NCI-H187 treated with DMSO at 0.1 percent for 48 hours (cell line): ENCODE measurements at regions not wholly inside any gene's neighbourhood (a gene's known extent, or its start where the extent isn't known, plus 50 kb on each side); places are given as distances from the start of the nearest gene placed in this dataset.
A peak's percentile ranks its signal among the peaks of the same experiment; 100 is the strongest.

Experiments used
- DNase-seq: peaks from one replicate; lab custom pipeline; 2025; lab: John Stamatoyannopoulos, UW

DNA sequence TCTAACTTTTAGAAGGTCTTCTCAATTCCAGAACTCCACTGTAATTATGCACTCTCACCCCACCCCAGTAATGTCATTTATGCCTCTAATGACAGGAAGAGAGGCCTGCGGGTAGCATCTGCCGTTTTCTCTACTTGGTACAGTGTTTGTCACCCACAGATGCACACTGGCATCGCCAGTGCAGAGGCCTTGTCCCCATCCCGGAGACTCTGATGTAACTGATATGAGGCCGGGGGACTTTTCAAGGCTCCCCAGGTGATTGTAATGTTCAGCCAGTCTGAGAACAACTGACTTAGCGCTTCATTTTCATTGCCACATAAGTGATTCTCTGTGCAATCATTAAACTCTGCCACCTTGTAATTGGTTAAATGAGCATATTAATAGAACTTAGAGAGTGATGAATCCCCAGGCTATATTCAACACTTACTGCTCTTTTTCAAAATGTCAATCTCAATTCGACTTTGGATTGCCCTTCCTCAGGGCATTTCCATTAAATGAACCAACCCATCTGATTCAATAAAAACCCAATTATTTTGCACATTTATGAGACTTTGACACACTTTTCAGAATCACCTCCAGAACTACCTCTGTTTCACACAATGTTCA is 113.2 kb downstream of the HERPUD2 start:
- DNase-seq, result no peak

DNA sequence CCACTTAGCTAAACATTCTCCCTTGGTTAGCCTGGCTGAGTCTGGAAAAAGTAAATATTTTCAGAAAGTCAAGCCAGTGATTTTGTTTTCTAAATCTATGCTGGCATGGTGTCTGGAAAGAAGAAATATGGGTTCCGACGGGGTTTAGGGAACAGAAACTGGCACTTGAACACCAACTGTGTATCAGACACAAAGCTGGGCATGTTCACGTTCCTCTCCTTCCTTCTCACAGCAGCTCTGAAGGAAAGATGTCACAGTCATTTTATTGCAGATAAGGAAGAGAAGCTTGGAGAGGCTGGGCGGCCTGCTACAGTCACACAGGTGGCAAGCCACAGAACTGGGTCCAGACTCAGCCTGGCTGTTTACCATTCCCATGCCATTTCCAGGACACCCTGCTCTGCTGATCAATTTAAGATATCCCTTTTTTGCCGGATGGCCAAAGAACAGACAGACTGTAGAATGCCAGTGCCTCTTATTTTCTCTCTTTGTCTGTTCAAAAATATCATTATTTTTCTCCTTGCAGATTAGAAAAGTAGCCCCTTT is 118.8 kb downstream of the HERPUD2 start:
- no peak for DNase-seq

DNA sequence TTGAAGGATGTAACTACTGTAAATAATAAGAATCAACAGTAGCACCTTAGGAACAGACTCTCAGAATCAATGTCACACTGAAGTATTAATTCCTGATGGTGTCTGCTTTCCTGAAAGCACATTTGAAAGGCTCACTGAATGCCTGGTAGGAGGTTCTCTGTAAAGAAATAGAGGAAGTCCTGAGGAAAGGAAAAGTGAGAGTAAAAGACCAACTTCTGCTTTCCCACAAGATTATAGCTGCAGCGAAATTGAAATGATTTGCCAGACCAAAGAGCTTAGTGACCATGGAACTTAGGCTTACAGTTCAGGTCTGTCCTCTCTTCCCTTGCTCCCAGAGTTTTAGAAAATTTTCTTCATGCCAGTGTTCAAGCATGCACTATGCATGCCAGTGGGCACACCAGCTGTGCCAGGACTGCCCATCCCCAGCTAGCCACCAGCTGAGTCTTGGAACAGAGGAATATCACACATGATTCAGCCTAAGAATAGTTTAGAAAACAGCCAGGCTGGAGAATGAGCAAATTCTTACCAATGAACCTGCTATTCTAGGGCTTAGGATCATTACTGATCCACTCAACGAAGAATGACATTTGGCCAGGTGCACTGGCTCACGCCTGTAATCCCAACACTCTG is 123.2 kb downstream of the HERPUD2 start:
- DNase-seq, result no peak

DNA sequence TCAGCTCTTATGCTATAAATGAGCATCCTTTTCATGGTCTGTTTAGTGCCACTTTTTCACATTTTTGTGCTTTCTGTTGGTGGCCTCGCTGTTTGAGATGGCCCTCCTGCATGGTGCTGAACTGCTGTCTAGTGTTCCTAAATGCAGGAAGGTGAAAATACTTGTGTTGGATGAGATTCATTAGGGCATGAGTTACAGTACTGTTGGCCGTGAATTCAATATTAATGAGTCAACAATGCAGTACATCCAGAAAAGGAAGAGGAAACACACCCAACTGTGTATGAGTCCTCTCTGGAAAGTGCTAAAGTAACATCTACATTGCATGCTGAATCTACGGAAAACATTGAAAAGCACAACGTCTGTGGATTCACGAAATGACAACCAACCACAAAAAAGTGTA is 124.0 kb downstream of the HERPUD2 start:
- DNase-seq, result no peak

DNA sequence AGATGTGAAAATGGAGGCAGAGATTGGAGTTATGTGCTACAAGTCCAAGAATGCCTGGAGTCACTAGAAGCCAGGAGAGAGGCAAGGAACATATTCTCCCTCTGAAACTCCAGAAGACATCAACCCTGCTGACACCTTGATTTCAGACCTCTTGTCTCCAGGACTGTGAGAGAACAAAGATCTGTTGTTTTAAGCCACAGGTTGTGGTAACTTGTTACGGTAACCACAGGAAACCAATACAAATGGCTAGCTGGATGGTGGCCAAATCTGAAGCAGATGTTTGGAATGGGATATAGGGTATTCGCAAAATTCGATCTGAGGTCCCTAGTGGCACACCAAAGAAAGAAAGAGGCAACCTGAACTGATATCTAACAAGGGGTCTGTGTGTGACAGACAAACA is 129.0 kb downstream of the HERPUD2 start:
- no peak for DNase-seq

DNA sequence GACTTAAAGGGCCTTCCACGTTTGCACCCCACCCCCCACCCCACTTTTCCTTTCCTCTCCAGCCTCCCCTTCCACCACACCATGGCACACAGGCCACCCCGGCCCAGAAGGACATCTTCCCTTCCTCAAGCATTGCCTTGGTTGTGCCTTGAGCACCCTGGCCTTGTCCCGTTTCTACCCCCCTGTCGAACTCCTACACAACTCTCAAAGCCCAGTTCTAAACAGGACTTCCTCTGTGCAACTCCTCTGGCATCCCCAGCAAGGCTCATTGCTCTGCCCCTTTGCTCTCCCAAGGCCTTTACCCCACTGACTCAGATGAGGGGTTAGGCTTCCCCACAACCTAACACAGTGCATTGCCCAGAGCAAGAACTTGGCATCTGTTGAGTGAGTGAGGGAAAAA is 136.1 kb downstream of the HERPUD2 start:
- no peak for DNase-seq

DNA sequence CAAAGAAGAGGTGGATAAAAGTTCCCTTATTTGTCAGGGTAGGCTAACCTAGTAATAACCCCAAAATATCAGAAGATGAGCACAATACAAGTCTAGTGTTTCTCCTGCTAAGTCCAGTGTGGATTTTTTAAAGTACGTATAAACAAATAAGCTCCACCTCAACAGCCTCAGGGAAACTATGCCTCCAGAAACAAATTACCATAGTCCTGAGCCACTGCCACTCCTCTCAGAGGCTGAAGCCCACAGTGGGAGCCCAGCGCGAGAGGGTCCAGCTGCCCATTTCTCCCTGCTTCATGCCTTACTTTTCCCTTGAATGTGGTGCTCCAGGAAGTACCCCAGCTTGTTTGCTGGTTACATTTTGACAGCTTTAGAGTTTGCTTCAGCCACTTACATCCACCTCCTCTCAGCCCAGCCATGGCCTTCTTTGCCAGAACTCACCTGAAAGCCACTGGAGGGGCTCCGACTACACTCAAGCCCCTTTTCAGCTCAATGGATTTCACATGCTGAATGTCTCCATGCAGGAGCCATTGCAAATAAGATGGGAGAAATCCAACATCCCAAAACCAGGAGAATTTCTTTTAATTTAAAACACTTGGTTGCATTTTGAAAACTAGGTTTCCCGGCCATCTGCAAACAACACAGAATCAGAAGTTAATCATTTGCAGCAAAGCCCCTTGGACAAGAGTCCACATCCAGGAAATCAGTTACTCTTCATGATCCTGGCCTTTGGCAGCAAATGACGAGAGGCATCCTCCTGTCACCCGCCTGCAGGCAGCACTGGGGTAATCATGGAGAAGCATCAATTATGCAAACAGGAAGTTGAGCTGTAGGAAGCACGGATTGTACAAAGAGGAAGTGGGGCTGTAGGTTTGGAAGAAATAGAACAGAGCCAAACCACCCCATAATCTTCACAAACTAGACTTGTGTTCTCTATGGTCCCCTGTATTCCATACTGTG is 138.1 kb downstream of the HERPUD2 start:
- no peak for DNase-seq

DNA sequence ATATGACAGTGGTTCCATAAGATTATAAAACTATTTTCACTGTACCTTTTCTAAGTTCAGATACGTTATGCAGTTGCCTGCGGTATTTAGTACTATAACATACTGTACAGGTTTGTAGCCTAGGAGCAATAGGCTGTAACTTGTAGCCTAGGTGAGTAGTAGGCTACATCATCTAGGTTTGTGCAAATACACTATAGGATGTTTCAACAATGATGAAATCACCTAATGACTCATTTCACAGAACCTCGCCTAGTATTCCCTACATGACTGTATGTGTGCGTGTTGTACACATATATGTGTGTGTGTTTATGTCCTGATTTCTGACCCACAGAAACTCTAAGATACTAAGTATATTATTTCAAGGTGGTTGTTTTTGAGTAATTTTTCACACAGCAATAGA is 139.0 kb downstream of the HERPUD2 start:
- DNase-seq, result no peak

DNA sequence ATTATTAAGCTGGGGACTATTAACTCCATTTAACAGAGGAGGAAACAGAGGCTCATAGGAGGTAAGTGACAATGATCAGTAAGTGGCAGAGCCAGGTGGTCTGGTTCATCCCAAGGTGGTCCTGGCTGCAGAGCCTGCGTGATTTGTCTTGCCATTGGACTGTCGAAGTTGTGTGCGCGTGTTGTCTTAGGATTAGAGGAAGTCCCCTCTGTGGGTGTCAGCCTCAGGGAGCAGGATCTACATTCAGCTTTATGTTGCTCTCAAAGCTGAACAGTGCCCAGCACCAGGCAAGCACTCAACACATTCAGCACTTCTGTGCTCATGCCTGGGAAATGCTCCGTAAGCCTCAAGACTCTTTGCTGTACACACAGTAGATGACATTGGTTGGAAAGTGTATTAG is 139.5 kb downstream of the HERPUD2 start:
- DNase-seq, result no peak

DNA sequence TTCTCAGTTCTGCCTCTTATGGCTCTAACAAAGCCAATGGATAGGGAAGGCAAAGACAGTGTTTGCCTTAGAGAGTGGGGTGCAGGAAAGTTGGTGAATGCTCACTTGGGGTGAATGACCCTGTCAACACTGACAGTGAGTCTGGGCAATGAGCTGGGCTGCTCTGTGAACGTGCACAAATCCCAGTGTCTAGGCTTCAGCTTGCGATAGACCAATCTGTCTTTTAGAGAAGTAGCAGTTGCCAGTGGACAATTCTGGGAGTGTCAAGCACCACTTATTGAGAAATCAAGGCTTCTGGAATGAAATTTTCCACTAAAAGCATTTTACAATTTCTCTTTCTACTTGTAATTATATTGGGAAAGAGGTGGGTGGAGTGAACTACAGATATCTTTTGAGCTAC is 141.4 kb downstream of the HERPUD2 start:
- no peak for DNase-seq

DNA sequence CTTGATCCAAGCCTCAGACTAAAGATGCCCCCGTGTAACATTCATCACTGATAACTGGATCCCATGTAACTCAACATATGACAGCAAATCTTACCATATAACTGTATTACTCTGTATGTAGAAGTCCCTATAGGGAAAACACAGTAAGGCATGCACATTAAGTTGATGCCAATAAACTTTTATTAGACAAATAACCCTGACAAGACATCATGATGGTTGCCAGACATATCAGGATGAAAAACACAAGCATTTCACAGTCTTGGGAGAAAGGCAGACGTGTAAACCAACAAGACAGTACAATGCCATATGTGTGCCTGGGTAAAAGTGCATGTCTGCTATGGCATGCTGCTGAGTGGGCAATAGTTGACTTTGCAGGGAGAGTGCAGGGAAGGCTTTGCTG is 142.2 kb downstream of the HERPUD2 start:
- DNase-seq, result no peak

DNA sequence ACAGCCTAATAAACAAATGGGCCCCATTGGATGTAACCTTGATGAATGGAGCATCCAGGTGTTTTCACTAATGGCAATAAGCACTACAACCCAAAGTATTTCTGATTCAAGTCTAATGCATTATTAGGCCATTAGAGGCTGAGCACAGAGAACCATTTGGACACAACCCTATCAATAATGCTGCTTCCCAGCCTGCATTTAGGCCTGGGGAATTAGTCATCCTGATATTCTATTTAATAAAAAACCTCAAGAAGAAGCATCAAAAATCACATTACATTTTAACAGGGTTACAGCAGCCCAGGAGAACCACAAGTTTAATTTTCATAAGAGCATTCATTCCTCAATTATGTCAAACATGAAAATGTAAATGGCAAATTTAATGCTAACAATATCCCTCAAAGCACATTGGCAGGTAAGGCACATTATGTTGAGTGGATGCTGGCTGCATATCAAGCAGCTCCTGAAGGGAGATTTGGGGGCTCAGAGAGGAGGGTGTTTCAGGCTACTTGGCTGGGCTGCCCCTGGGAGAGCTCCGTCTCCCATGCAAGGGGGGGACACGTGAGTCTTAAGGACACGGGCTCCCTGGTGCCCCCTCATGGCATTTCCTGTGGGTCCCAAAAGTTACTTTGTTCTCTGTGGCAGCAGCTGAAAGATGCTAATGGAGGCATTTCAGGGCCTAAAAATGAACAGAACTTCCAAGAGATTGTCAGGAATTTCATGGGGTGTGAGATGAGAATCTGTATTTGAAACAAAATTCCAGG is 143.4 kb downstream of the HERPUD2 start:
- no peak for DNase-seq

DNA sequence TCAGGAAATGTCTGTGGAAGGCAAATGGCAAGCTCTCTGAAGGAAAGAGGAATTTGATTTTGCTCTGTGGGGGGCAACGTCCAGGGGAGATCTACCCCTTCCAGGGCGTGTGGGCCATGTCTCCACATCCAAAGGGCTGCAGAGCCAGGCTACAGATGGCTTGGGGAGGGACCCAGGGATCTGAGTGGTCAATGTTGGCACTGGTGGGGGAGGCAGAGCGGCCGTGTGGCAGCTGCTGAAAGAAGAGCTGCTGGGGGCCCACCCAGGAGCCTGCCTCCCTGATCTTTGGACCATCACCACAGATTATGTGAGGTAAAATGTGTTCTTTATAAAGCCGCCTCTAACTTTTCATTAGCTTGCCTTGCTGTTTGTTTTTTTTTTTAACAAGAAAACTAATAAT is 144.1 kb downstream of the HERPUD2 start:
- no peak for DNase-seq

DNA sequence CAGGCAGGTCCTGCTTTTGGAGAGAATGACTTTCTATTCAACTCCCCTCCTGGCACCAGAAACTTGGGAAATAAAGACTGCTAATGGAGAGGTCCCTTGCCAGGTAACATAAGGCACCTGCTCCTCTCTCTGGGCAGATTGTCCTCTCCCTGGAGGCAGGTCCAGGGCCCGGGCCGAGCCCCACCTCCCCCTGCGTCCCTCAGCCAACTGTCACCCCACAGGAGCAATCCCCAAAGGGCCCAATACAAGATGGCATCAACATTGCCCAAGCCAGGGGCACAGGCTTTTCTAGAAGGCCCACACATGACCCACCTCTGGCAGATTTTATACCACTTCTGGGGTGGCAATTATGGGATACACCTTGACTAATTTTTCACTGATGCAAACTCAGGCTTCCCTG is 145.2 kb downstream of the HERPUD2 start:
- no peak for DNase-seq

DNA sequence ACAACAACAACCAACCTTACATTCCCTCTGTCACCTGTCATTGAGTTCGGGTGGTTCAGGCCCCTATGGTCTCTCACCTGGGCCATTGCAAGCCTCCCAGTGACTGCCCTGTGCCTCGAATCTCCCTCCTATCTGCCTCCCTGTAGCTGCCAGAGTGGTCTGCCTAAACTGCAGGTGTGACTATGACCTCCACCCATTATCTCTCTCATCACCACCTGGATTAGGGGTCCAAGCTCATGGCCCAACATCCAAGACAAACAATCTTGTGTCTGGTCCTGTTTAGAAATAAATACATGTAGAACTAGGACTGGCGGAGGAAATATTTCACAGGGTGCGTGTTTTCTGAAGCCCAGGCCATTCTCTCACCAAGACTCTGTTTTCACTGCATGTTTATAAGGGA is 146.6 kb downstream of the HERPUD2 start:
- no peak for DNase-seq

DNA sequence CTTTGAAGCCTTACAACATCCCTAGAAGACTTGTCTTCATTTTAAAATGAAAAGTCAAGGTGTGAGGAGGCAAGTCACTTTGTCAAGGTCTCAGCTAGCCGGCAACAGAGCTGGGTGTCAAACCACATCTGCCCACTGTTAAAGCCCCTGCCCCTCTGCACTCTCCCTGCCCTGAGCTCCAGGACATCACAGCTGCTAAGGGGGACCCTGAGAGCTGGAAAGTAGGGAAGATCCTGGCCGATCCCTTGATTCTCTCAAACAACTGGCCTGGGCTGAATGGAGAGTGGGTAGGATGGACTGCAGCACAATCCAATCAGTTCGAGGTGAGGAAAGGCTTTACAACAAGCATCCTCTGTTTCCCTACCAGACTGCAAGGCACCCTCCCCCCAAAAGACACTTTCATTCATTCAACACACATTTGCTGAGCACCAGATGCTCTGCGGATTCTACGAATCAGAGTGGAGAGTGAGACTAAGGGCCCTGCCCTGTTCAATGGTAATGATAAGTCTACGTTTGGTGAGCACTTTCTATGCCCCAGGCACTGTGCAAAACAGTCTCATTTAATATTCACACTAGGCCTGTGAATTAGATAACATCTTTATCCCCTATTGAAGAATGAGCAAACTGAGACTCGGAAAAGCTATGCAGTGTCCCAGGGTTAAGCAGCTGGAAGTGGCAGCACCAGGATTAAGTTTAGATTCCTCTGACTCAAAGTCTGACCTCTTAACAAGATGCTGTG is 148.1 kb downstream of the HERPUD2 start:
- no peak for DNase-seq

DNA sequence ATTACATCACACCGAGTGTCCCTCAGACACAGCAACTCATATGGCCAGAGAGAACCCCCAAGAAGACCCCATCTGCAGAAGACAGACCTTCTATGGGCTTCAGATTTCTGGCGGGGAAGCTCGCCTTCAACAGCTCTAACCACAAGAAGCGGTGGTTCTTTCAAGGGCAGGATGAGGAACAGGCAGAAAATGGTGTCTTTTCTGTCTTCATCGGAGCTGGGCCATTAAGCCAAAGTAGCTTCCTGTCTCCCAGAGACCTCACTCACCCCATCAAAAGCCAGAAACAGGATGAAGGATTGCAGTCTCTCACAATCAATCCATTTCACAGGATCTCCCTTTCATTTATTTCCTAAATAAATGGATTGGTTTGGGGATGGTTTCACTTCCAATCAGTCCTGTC is 149.1 kb downstream of the HERPUD2 start:
- no peak for DNase-seq

DNA sequence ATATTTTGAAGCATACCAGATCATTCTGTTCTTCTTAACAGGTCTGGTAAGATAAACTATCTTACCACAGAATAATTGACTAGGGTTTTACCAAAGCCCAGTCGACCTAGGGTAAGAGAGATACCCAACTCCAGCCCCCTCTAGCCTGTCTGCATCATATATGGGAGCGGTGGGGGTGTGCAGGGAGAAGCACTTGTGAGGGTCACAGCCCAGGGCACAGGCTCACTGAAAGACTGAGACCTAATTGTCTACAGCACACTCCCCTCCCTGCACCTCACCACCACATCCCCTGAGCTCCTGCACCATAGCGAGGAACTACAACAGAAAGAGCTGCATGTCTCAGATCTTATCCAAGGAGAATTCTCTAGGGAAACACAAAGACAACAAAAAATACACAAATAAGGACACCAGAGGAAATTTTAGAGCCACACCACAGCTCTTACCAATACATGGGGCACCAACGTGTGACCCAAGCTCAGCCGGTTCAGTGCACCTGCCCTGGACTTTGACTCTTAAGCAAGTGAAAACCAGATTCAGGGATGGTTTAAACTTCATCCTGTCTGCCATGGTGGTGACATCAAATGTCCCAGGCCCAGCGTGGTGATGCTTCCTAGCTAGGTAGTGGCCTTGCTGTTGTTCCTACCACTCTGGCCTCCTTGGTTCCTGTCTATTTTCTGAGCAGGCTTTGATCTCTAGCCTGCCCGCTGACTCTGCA is 150.8 kb downstream of the HERPUD2 start:
- no peak for DNase-seq

DNA sequence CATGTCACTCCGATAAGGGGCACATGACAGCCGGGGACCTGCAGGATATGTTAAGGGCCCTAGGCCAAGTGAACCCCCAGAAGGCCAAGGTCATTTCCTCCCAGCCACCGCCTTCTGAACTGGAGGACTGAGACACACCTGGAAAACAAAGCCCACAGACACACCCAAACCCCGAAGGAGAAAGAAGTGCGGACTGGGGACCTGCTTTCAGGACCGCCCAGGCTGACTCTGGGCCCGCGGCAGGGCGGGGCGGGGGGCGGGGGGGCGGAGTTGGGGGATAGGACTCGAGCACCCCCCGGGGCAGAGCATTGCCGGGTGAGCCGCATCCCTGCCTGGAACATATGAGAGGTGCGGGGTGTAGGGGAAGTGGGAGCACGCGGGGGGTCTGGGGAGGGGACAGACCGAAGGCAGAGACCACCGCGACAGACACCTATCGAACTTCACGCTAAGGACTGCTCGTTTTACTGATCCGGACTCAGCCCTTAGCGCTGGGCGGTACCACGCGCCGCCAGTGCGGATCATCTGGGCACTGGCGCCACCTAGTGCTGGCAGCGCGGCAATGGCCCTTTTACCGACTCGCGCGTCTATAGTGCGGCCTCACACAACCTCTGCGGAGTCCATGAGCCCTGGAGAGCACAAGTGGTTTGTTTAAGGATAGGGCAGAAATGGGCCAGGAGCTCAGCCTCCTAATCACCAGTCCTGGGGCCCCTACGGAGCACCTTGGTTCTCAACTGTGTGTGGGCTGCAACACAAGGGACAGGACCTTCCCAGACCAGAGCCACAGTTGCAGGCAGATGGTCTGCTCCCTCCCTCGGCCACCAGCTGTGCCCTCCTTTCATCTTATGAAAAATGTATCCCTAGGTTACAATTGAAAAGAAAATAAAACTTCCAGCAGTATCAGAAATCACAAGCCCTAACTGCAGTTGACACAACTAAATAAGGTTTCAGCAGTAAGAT is 157.6 kb downstream of the HERPUD2 start:
- peak; percentile 9 for DNase-seq

DNA sequence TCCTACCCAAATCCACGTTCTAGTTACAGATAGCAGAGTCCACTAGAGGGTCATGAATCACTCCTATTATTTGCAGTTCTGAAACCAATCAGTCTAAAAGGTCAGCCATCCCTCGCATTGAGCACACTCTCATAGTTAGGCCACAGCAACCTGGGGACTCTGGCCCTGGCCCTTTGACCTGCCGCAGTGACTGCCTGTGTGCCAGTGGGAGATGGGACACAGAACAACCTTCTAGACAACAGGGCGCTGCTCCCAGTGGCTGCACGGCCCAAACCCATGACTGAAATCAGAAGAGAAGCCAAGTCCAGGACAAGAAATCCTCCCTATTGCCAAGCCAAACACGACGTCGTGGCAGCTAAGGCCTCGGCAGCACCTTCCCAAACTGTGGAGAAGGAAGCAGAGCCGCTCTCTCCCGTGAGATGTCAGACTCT is 158.5 kb downstream of the HERPUD2 start:
- DNase-seq, result no peak
